ENCODE measurements at regions not wholly inside any gene's neighbourhood (a gene's known extent, or its start where the extent isn't known, plus 50 kb on each side); places are given as distances from the start of the nearest gene placed in this dataset.

GRCh38 chr11:15874704-15875103 lies 481.6 kb downstream of the SOX6 start:
- Histone ChIP-seq H3K4me3 (replicated peaks in 1 of 3; ENCODE audit: insufficient read depth in 1 of 3, low read depth in 2 of 3, low read length in 3 of 3) (no peak overlapping the region), H3K79me2 (ENCODE audit: insufficient read depth, low read length) (no peaks in the 10 kb centered on the region), H2AFZ (ENCODE audit: low read length) (no peak overlapping the region), H3K27me3 (ENCODE audit: control insufficient read depth in 1 of 2, insufficient read depth in 2 of 2, low read length in 2 of 2) (no peaks in the 10 kb centered on the region), H3K27ac (ENCODE audit: extremely low read length, insufficient read depth, low read length) (no peak overlapping the region), H3K9ac (ENCODE audit: insufficient read depth, low read depth, low read length) (no peak overlapping the region), H4K20me1 (ENCODE audit: insufficient read depth, low read length) (no peaks in the 10 kb centered on the region), H3K4me1 (ENCODE audit: insufficient read depth, low read length) (no peaks in the 10 kb centered on the region), H3K36me3 (replicated peaks in 1 of 2; ENCODE audit: control insufficient read depth in 1 of 2, insufficient read depth in 2 of 2, low read length in 2 of 2) (no peaks in the 10 kb centered on the region), H3K4me2 (ENCODE audit: low read depth, low read length) (no peak overlapping the region), H3K9me3 (ENCODE audit: low read length) (no peaks in the 10 kb centered on the region)
- intact Hi-C loops (cut with micrococcal nuclease; ENCODE audit: unreplicated experiment) (no loop called here), in situ Hi-C loops (cut with HindIII; ENCODE audit: extremely low pct_ligation_motif_present, low pct_unique_long_range_greater_than_20kb) (loop anchor here (25.0 kb wide), 1 partner anchor 87 kb away; no protein-coding TSS in a partner anchor)
- POLR2A ChIA-PET = no interaction called here
- WGBS (ENCODE audit: low lambda C conversion rate) = 21% methylated on average over 2 of the region's 2 CpGs
- DNase-seq (ENCODE audit: low spot score) = no peak
- CTCF ChIA-PET (ENCODE audit: low intra/inter-chr PET ratio, low total read pairs) = no interaction called here
- no TSS peak for BruUV-seq (replicated peaks)
- FAIRE-seq = no peak
- ATAC-seq = no peak
- TF ChIP-seq, protein P1, sequence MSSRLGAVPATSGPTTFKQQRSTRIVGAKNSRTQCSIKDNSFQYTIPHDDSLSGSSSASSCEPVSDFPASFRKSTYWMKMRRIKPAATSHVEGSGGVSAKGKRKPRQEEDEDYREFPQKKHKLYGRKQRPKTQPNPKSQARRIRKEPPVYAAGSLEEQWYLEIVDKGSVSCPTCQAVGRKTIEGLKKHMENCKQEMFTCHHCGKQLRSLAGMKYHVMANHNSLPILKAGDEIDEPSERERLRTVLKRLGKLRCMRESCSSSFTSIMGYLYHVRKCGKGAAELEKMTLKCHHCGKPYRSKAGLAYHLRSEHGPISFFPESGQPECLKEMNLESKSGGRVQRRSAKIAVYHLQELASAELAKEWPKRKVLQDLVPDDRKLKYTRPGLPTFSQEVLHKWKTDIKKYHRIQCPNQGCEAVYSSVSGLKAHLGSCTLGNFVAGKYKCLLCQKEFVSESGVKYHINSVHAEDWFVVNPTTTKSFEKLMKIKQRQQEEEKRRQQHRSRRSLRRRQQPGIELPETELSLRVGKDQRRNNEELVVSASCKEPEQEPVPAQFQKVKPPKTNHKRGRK (CRISPR knock-in tag; IDR thresholded peaks at IDR 0.05) = no peak
- TF ChIP-seq DNMT3B (CRISPR knock-in tag; conservative IDR thresholded peaks at IDR 0.05) (no peak), FOXO4 (CRISPR knock-in tag; conservative IDR thresholded peaks at IDR 0.05) (no peak), KLF6 (CRISPR knock-in tag; IDR thresholded peaks at IDR 0.05) (no peak), POLR2AphosphoS5 (IDR thresholded peaks at IDR 0.05; ENCODE audit: low read depth, low read length) (no peak), ATM (IDR thresholded peaks at IDR 0.05; ENCODE audit: borderline replicate concordance) (no peak), NR2F1 (CRISPR knock-in tag; IDR thresholded peaks at IDR 0.05) (no peak), CTCF (CRISPR knock-in tag; IDR thresholded peaks at IDR 0.05) (no peak), ZNF121 (CRISPR knock-in tag; IDR thresholded peaks at IDR 0.05) (no peak), NCOR1 (IDR thresholded peaks at IDR 0.05; ENCODE audit: borderline replicate concordance, low read length) (no peak), ZNF589 (CRISPR knock-in tag; conservative IDR thresholded peaks at IDR 0.05) (no peak), ELF3 (CRISPR knock-in tag; IDR thresholded peaks at IDR 0.05) (no peak), PHF20 (CRISPR knock-in tag; IDR thresholded peaks at IDR 0.05) (no peak), SOX6 (IDR thresholded peaks at IDR 0.05) (no peak), SOX6 (CRISPR knock-in tag; IDR thresholded peaks at IDR 0.05) (no peak), BHLHE40 (IDR thresholded peaks at IDR 0.05; ENCODE audit: low read length) (no peak), ZNF800 (CRISPR knock-in tag; IDR thresholded peaks at IDR 0.05) (no peak), SAFB2 (CRISPR knock-in tag; IDR thresholded peaks at IDR 0.05; ENCODE audit: borderline replicate concordance, low read depth) (no peak)
